ENCODE measurements at regions not wholly inside any gene's neighbourhood (a gene's known extent, or its start where the extent isn't known, plus 50 kb on each side); places are given as distances from the start of the nearest gene placed in this dataset.

GRCh38 chr2:16252891-16253290, 312.5 kb downstream of the MYCN start:
- TF ChIP-seq CTCF (IDR thresholded peaks at IDR 0.05; ENCODE audit: insufficient read depth, low read length, poor library complexity, severe bottlenecking) = no peak
- no peak for TF ChIP-seq EZH2phosphoT487 (conservative IDR thresholded peaks at IDR 0.05; ENCODE audit: low read length)
